HG03439 (cell line): ENCODE measurements at regions not wholly inside any gene's neighbourhood (a gene's known extent, or its start where the extent isn't known, plus 50 kb on each side); places are given as distances from the start of the nearest gene placed in this dataset.
A peak's percentile ranks its signal among the peaks of the same experiment; 100 is the strongest.

ENCODE experiments used
- ATAC-seq: cut with Tn5 transposase; IDR thresholded peaks from one replicate; pipeline ENCODE4 v1.9.1; 2021; ENCODE audit warnings: mild to moderate bottlenecking, moderate library complexity; ENCODE audit not compliant: unreplicated experiment

- no peak for ATAC-seq
These were observed 50.6 kb upstream of the PTGR2 start for GRCh38 chr14:73800970-73801515.

GRCh38 chr14:73797543-73798265 lies 53.9 kb upstream of the PTGR2 start:
- no peak for ATAC-seq

GRCh38 chr14:73796893-73797542 lies 54.6 kb upstream of the PTGR2 start:
- no peak for ATAC-seq

- no peak for ATAC-seq
These were observed 55.2 kb upstream of the PTGR2 start for GRCh38 chr14:73796415-73796814.

GRCh38 chr14:73795974-73796373 lies 55.7 kb upstream of the PTGR2 start:
- no peak for ATAC-seq

- ATAC-seq: no peak
These were observed 56.2 kb upstream of the PTGR2 start for GRCh38 chr14:73795466-73795865.

- no peak for ATAC-seq
These were observed 57.5 kb upstream of the PTGR2 start for GRCh38 chr14:73794146-73794545.

- no peak for ATAC-seq
These were observed 59.1 kb upstream of the PTGR2 start for GRCh38 chr14:73792481-73792880.

GRCh38 chr14:73789989-73790581 lies 61.5 kb upstream of the PTGR2 start:
- ATAC-seq: no peak

- ATAC-seq: no peak
These were observed 62.7 kb upstream of the PTGR2 start for GRCh38 chr14:73788701-73789551.

GRCh38 chr14:73788317-73788598 lies 63.4 kb upstream of the PTGR2 start:
- no peak for ATAC-seq

GRCh38 chr14:73787486-73788316 lies 63.9 kb upstream of the PTGR2 start:
- peak; percentile 14 for ATAC-seq

- peak; percentile 47 for ATAC-seq
These were observed 64.8 kb upstream of the PTGR2 start for GRCh38 chr14:73786636-73787485.

- ATAC-seq: peak; percentile 33
These were observed 65.6 kb upstream of the PTGR2 start for GRCh38 chr14:73785834-73786635.

- ATAC-seq: peak; percentile 12
These were observed 66.2 kb upstream of the PTGR2 start for GRCh38 chr14:73785336-73785833.

GRCh38 chr14:73784988-73785313 lies 66.7 kb upstream of the PTGR2 start:
- ATAC-seq: no peak

GRCh38 chr14:73784181-73784987 lies 67.2 kb upstream of the PTGR2 start:
- no peak for ATAC-seq
